ENCODE measurements at regions not wholly inside any gene's neighbourhood (a gene's known extent, or its start where the extent isn't known, plus 50 kb on each side); places are given as distances from the start of the nearest gene placed in this dataset.

GRCh38 chr1:4215391-4215790, 315.3 kb upstream of the C1orf174 start:
- no peaks in the 10 kb centered on the region for H3K4me1 ChIP-seq
- H3K9me3 ChIP-seq, result no peaks in the 10 kb centered on the region
- DNase-seq, result no peak
- no peak overlapping the region for H3K27ac ChIP-seq
- no peak for TF ChIP-seq POLR2A (IDR thresholded peaks at IDR 0.05)
- TF ChIP-seq, protein P1, sequence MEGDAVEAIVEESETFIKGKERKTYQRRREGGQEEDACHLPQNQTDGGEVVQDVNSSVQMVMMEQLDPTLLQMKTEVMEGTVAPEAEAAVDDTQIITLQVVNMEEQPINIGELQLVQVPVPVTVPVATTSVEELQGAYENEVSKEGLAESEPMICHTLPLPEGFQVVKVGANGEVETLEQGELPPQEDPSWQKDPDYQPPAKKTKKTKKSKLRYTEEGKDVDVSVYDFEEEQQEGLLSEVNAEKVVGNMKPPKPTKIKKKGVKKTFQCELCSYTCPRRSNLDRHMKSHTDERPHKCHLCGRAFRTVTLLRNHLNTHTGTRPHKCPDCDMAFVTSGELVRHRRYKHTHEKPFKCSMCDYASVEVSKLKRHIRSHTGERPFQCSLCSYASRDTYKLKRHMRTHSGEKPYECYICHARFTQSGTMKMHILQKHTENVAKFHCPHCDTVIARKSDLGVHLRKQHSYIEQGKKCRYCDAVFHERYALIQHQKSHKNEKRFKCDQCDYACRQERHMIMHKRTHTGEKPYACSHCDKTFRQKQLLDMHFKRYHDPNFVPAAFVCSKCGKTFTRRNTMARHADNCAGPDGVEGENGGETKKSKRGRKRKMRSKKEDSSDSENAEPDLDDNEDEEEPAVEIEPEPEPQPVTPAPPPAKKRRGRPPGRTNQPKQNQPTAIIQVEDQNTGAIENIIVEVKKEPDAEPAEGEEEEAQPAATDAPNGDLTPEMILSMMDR (IDR thresholded peaks at IDR 0.05), result no peak
- intact Hi-C loops (cut with DNase I; ENCODE audit: low total_unique reads), result no loop called here
- H3K4me3 ChIP-seq, result no peak overlapping the region
- H3K27me3 ChIP-seq, result no peaks in the 10 kb centered on the region
- H3K36me3 ChIP-seq, result no peaks in the 10 kb centered on the region

DNA sequence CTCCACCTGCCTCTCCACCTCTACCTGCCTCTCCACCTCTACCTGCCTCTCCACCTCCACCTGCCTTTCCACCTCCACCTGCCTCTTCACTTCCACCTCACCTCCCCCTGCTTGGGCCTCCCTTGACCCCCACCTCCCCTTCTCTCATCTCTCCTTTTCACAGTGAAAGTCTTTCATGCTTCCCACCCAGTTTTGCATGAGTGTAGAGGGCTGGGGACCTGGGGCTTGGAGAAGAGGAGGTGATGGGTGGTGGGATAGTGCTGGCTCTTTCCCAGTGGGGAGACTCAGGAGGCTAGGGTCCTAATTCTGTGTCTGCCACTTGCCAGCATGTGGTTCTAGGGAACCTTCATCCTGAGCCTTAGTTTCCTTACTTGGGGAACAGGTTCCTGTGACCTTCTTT, 316.2 kb upstream of the C1orf174 start:
- H3K4me1 ChIP-seq, result no peaks in the 10 kb centered on the region
- no peak overlapping the region for H3K27ac ChIP-seq
- H3K9me3 ChIP-seq, result no peaks in the 10 kb centered on the region
- H3K27me3 ChIP-seq, result no peaks in the 10 kb centered on the region
- TF ChIP-seq, protein P1 (IDR thresholded peaks at IDR 0.05), result no peak
- no peak for TF ChIP-seq POLR2A (IDR thresholded peaks at IDR 0.05)
- H3K36me3 ChIP-seq, result no peaks in the 10 kb centered on the region
- H3K4me3 ChIP-seq, result no peak overlapping the region
- DNase-seq, result no peak
- intact Hi-C loops (cut with DNase I; ENCODE audit: low total_unique reads), result no loop called here

DNA sequence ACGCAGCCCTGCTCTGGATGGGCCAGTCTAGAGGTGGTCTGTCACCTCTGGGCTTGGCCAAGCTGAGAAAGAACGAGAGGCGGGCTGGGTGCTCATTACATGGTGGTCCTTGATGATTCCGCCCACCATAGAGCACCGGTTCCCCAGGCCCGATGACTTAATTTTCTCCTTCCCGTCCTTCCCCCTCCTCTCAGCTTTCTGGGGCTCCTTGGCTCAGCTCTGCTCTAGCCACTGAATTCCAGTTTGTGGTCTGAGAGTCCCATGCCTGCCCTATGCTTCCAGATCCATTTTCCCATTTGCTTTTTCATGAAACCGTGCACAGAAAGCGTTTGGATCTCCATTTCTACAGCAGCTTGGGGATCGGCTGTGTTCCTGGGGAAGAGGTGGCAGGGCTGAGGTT, 318.5 kb upstream of the C1orf174 start:
- TF ChIP-seq, protein P1 (IDR thresholded peaks at IDR 0.05), result no peak
- TF ChIP-seq POLR2A (IDR thresholded peaks at IDR 0.05), result no peak
- Histone ChIP-seq H3K9me3 (no peaks in the 10 kb centered on the region), H3K4me1 (no peaks in the 10 kb centered on the region), H3K4me3 (no peak overlapping the region), H3K27ac (no peak overlapping the region), H3K27me3 (no peaks in the 10 kb centered on the region), H3K36me3 (no peaks in the 10 kb centered on the region)
- intact Hi-C loops (cut with DNase I; ENCODE audit: low total_unique reads), result no loop called here
- DNase-seq, result no peak

DNA sequence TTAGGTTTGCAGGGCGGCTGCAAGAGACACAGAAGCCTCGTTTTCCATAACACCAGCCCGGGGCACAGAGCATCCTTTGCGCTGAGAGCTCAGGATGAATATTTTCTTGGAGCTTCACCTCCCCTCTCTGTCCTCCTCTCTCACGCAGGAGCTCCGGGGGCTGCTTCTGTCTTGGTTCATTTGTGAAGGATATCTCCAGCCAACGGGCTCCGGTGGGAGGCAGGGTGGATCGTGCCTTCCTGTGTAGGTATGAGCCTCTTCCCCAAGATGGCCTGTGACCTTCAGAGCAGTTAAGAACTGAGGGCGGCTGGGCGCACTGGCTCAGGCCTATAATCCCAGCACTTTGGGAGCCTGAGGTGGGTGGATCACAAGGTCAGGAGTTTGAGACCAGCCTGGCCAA, 319.0 kb upstream of the C1orf174 start:
- intact Hi-C loops (cut with DNase I; ENCODE audit: low total_unique reads), result no loop called here
- no peaks in the 10 kb centered on the region for H3K27me3 ChIP-seq
- H3K36me3 ChIP-seq, result no peaks in the 10 kb centered on the region
- no peaks in the 10 kb centered on the region for H3K9me3 ChIP-seq
- no peak for DNase-seq
- no peak for TF ChIP-seq POLR2A (IDR thresholded peaks at IDR 0.05)
- TF ChIP-seq, protein P1 (IDR thresholded peaks at IDR 0.05), result no peak
- H3K4me3 ChIP-seq, result no peak overlapping the region
- no peaks in the 10 kb centered on the region for H3K4me1 ChIP-seq
- no peak overlapping the region for H3K27ac ChIP-seq

GRCh38 chr1:4219826-4220225, 319.8 kb upstream of the C1orf174 start:
- Histone ChIP-seq H3K4me3 (no peak overlapping the region), H3K4me1 (no peaks in the 10 kb centered on the region), H3K9me3 (no peaks in the 10 kb centered on the region), H3K27me3 (no peaks in the 10 kb centered on the region), H3K27ac (no peak overlapping the region), H3K36me3 (no peaks in the 10 kb centered on the region)
- intact Hi-C loops (cut with DNase I; ENCODE audit: low total_unique reads), result no loop called here
- no peak for TF ChIP-seq POLR2A (IDR thresholded peaks at IDR 0.05)
- TF ChIP-seq, protein P1 (IDR thresholded peaks at IDR 0.05), result no peak
- DNase-seq, result no peak
